NT2/D1 (cell line): ENCODE measurements at regions not wholly inside any gene's neighbourhood (a gene's known extent, or its start where the extent isn't known, plus 50 kb on each side); places are given as distances from the start of the nearest gene placed in this dataset.

ENCODE experiments used
- SUZ12 ChIP-seq: IDR thresholded peaks from 2 replicates; pipeline ENCODE4 v1.6.1; 2011; ENCODE audit not compliant: insufficient read length, insufficient read depth; ENCODE audit errors: extremely low read depth
- YY1 ChIP-seq: IDR thresholded peaks from 2 replicates; pipeline ENCODE4 v1.6.1; 2011; ENCODE audit not compliant: insufficient read length, insufficient read depth
- ZNF274 ChIP-seq: IDR thresholded peaks from 2 replicates; pipeline ENCODE4 v1.6.1; 2011; ENCODE audit warnings: mild to moderate bottlenecking, low read depth, low read length

- TF ChIP-seq ZNF274 (no peak), YY1 (no peak), SUZ12 (no peak)
Observed at GRCh38 chr14:38143659-38144505, 63.8 kb upstream of the SSTR1 start.
